ENCODE measurements at regions not wholly inside any gene's neighbourhood (a gene's known extent, or its start where the extent isn't known, plus 50 kb on each side); places are given as distances from the start of the nearest gene placed in this dataset.

DNA sequence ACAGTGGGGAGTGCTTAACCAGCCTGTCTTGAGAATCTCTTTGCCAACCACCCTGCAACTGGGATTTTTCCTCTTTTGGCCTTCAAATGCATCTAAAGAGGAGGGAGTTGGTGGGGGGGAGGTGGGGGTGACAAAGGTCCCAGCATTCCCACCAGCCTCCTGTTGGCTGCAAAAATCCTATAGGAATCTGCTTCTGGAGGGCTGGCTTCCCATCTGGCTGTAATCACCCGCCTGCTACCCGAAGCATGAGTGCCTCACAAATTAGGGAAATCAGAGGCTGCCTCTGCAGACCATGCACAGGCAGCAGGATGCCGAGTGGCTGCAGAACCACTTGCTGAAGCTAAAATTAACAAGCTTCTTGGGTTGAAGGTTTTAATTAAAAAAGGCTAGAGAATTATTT, 73.9 kb upstream of the WSCD2 start:
- TF ChIP-seq, protein P1, sequence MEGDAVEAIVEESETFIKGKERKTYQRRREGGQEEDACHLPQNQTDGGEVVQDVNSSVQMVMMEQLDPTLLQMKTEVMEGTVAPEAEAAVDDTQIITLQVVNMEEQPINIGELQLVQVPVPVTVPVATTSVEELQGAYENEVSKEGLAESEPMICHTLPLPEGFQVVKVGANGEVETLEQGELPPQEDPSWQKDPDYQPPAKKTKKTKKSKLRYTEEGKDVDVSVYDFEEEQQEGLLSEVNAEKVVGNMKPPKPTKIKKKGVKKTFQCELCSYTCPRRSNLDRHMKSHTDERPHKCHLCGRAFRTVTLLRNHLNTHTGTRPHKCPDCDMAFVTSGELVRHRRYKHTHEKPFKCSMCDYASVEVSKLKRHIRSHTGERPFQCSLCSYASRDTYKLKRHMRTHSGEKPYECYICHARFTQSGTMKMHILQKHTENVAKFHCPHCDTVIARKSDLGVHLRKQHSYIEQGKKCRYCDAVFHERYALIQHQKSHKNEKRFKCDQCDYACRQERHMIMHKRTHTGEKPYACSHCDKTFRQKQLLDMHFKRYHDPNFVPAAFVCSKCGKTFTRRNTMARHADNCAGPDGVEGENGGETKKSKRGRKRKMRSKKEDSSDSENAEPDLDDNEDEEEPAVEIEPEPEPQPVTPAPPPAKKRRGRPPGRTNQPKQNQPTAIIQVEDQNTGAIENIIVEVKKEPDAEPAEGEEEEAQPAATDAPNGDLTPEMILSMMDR (IDR thresholded peaks at IDR 0.05; ENCODE audit: low read depth, low read length, missing input control): no peak
- TF ChIP-seq REST (IDR thresholded peaks at IDR 0.05): no peak
- TF ChIP-seq YY1 (IDR thresholded peaks at IDR 0.05): no peak
- TF ChIP-seq, protein P2, sequence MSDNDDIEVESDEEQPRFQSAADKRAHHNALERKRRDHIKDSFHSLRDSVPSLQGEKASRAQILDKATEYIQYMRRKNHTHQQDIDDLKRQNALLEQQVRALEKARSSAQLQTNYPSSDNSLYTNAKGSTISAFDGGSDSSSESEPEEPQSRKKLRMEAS (IDR thresholded peaks at IDR 0.05): no peak
- TF ChIP-seq TAF1 (conservative IDR thresholded peaks at IDR 0.05): no peak
- TF ChIP-seq SP1 (IDR thresholded peaks at IDR 0.05): no peak
- no peak for TF ChIP-seq RAD21 (IDR thresholded peaks at IDR 0.05)
- TF ChIP-seq HNF4G (IDR thresholded peaks at IDR 0.05): no peak
- no peak for TF ChIP-seq ATF3 (IDR thresholded peaks at IDR 0.05)
- TF ChIP-seq FOXA1 (IDR thresholded peaks at IDR 0.05): no peak
- no peak for TF ChIP-seq JUND (IDR thresholded peaks at IDR 0.05)
- TF ChIP-seq, protein P3, sequence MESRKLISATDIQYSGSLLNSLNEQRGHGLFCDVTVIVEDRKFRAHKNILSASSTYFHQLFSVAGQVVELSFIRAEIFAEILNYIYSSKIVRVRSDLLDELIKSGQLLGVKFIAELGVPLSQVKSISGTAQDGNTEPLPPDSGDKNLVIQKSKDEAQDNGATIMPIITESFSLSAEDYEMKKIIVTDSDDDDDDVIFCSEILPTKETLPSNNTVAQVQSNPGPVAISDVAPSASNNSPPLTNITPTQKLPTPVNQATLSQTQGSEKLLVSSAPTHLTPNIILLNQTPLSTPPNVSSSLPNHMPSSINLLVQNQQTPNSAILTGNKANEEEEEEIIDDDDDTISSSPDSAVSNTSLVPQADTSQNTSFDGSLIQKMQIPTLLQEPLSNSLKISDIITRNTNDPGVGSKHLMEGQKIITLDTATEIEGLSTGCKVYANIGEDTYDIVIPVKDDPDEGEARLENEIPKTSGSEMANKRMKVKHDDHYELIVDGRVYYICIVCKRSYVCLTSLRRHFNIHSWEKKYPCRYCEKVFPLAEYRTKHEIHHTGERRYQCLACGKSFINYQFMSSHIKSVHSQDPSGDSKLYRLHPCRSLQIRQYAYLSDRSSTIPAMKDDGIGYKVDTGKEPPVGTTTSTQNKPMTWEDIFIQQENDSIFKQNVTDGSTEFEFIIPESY (IDR thresholded peaks at IDR 0.05): no peak
- TF ChIP-seq GABPA (IDR thresholded peaks at IDR 0.05 in 1 of 2, conservative IDR thresholded peaks at IDR 0.05 in 1 of 2): no peak
